ENCODE measurements at regions not wholly inside any gene's neighbourhood (a gene's known extent, or its start where the extent isn't known, plus 50 kb on each side); places are given as distances from the start of the nearest gene placed in this dataset.

DNA sequence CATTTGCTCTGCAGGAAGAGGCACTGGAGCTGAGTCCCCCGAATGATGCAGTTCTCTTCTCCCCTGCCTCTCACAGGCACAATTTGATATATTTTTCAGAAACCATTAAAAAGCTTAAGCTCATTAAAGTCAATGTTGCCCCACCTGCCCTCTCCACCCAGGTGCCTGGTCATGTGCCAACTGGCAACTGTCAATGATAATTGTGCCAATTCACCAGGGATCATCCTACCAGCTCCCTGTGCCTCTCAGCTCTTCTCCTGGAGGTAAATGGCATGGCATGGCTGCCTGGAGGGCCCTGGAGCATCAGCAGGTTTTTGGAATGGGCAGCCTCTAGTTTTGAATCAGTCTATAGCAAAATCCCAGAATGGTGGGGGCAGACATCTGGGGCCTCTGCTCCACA, 279.6 kb upstream of the ID2 start:
- DNase-seq, result no peak

DNA sequence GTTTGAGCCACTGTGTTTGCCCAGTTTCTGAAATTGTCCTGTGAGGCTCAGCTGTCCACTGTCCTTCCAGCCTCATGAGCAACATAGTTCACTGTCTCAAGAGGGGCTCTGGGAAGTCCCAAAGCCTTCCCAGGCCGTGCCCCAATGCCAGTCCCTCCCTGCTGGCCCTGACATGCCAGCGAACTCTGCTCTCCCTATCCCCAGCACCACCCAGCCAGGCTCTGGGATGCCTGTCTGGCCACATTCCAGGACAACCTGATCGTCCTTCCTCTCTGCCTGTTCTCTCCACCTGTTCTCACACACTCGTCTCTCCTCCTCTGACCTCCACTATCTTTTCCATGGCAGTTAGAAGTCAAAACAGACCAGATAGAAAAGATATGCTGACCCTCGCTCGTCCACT, 278.0 kb upstream of the ID2 start:
- DNase-seq, result no peak

DNA sequence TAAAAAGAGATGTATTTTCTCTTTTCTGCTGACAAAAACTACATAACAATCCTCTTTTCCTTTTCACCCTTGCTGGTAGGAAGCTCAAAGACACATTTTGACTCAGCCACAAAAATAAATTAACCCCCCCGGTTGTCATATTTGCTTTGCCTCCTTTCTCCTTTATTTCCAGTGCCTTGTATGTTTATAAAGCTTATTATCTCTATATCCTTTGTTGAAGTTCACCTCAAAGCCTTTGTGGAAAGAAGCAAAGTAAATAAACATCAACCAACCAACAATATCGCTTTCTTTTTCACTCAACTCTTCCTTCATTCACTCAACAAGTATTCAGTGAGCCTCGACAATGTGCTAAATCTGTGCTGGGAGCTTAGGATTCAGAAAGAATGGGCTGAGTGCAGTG, 276.5 kb upstream of the ID2 start:
- DNase-seq, result no peak

DNA sequence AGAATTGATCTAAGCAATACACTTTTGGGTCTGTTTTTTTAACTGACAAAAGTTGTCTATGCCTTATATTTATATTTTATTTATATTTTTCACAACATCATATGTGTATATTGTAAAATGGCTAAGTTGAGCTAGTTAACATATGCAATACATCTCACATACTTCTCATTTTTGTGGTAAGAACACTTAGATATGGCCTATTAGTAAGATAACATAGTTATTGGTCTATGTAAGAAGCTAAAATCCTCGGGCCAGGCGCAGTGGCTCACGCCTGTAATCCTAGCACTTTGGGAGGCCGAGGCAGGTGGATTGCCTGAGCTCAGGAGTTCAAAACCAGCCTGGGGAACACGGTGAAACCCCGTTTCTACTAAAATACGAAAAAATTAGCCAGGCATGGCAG, 275.6 kb upstream of the ID2 start:
- DNase-seq, result no peak

DNA sequence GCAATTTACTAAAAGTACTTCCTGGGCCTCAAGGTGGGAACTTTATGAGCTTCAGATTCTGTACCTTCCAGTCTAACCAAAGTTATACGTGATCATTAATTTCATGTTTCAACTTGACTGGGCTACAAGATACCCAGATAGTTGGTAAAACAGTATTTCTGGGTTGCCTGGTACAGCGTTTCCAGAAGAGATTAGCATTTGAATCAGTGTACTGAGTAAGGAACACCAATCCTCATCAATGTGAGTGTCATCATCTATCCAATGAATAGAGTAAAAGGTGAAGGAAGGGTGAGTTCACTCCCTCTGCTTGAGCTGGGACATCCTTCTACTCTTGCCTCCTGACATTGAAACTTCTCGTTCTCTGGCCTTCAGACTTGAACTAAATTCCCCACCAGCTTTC, 274.5 kb upstream of the ID2 start:
- DNase-seq, result no peak

DNA sequence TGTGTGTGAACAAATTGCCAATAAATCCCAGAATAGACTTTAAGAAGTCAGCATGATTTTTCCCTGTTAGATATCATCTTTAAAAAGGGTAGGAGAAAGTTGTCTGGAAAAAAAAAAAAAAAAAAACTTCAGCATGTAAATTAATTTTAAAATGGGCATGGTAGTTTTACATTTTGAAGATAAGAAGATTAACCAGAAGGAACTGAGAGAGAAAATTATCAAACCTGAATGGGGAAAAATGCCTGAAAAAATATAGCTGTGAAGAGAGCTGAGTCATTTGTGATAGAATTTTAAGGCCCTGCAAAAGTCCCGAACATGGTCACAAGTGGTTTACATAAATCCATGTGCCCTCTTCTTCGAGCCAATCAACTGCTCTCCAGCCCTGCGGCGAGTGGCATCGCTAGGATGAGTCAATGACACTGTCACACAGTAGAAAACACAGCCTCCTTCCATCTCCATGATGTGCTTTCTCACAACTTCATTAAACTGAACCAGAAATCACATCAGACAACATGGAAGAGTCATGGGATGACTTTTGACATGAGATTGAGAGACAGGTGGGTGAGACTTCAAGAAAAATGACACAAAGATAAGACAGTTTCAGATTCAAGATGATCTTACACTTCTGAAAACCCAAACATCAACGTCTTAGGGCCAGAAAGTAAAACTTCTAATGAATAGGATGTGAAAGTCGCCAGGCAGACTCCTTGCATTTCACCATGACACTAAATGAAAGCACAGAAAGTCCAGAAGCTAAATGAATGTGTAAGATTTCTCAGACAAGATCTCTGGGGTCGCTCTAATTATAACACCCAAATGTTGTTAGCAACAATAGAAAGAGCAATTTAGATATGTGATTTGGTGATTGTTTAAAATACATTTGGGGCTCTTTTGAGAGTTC, 273.0 kb upstream of the ID2 start:
- DNase-seq, result no peak

GRCh38 chr2:8409461-8410260, 272.2 kb upstream of the ID2 start:
- no peak for DNase-seq

- no peak for DNase-seq
Measured at GRCh38 chr2:8412082-8412481, 269.8 kb upstream of the ID2 start.

- no peak for DNase-seq
Measured at GRCh38 chr2:8412586-8412985, 269.3 kb upstream of the ID2 start.

- DNase-seq, result no peak
Measured at GRCh38 chr2:8413589-8414135, 268.2 kb upstream of the ID2 start.

DNA sequence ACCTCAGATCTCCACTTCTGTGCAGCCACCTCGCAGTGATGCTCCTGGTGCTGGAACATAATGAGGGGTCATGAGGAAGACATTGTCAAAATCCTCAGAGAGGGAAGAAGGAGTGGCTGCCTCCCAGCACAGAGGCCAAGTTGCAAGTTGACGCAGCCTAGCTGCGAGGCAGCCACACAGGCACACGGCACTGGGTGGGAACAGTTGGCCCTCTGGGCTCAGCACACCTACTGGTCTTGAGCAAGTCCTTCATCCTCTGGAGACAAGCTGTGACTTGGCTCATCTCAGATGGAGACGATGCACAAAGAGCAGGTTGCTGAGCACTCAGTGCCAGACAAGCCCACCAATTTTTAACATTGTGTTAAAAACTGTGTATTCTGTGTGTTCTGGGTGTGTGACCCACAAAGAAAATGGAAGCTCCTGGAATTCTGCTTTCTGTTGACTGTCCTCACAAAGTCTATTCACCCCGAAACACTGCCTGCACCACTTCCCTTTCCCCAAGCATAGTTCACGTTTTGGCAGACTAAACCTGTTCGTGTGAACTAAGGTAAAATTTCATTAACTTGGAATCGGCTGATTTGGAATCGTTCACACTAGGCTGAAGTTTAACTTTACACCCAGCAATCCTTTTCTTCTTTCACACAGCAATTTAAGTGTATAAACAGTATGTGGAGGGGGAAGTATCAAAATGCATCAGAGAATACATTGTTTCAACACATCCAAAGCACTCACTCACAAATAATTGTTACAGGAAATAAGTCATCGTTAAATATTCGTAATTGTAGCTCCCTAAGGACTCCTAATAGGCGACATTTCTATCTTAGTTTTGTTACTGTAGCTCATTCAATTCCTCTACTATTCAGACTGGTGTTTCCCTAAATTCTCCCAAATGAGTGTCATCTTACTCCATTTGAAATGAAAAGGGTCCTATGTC, 266.6 kb upstream of the ID2 start:
- DNase-seq, result no peak

DNA sequence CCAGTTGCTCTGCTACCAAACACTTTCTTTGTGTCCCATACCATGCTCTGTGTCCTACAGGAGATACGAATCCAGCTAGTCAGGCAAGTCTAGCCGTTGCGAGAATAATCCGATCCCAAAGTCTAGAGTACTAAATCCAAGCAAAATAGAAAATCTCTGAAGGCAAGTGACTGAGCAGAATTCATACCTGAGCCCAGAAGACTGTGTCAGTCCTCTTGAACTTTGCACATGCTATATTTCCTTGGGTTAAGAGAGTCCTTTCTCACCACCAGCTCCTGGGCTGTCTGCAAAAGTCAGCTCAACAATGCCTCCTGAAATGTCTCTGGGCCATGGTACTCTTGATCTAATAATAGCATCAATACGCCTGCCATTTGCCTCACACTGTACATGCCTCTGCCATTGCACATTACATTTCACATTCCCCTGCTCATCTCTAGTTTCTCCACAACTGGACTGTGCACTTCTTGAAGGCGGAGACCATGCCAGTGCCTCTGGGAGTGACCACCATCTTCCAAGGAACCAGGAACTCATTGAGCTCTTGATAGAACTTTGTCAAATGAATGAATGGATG, 265.8 kb upstream of the ID2 start:
- DNase-seq, result no peak

DNA sequence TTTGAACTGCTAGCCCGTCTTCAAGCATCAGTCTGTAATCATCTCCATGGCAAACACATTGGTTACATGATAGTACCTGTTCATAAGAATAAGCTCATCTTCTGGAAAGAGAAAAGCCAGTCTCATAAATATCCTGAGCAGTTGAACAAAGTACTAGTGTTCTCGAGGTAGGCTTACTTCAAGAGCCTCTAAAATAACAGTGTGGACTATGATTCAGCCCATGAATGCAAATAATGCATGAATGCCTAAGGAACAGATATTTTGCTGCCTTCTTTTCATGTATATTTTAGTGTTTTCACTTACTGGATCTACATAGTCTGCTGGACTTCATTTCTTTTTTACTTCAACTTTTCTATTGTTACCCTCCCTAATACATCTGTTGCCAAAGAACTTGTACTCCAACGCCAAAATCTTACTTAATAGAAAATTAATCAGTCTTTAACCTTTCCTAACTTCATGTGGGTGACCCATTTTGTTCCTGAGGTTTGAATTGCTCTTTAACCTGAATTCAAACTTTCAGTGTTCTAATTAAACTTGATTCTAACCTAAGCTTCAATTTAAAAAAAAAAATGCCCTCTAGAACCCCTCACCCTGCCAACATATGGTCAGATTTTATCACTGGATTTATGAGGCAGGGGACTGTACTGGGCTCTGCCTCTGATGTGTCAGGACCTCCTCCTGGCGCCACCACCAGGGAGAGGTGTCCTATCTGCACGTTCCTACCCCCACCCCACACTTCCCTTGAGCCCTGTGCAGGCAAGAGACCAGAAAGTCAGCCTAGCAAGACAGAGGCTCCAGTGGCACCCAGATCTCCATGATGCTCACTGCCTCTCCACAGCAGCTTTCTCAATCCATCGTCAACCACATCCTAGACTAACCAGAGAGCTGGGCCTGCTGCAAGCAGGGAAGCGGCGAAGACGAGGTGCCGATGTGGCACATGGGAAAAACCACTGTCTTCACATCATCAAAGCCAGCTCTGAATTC, 264.7 kb upstream of the ID2 start:
- no peak for DNase-seq

DNA sequence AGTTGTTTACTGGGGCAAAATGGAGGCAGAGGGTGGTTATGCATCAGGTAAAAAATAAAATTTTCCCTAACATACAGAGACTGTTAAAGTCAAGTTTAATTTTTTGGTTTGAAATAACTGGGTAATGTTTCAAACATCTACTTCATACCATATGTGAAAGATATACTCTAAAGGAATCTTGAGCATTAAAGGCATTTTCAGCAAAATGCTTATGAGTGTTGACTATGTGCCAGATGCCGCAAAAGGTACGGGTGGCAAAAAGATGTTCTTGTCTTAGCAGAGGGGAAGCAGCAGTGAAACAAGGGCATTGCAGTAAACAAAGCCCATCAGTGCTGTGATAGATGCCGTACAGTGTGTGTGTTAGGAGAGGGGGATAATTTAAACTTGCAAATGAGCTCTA, 263.1 kb upstream of the ID2 start:
- DNase-seq, result no peak

DNA sequence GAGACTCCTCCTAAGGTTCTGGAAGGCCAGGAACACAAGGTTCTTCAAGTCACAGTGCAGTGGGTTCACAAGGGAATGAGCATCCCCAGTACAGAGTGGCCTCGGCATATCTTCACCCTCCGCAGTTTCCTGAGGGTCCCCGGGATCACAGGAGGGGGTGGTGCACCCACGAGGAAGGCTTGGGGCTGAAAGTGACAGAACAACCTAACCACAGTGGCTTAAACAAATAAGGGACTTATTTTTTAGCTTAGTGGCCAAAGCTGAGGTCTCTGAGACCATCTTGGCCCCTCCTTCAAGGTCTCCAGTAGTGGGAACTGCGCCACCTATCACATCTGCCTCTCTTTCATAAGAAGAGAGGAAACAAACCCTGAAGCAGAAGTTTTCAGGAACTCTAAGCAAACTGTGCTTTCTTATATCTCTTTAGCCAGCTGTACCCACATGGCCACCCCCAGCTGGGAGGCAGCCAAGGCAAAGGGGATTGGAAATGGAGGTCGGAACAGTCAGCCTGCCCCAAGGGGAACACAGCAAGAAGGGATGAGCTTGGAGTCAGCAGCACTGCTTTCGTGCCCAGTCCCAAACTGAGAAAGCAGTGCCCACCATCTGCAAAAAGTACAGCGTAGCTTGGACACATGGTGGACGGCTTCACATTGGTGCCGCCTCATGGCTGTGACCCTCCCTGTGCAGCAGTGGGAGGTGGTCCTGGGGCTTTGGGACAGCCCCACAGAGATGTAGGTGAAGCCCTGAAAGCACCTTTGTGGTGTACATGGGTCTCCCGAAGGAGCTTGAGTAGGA, 260.0 kb upstream of the ID2 start:
- DNase-seq, result no peak

GRCh38 chr2:8422450-8422800, 259.4 kb upstream of the ID2 start:
- DNase-seq, result no peak

DNA sequence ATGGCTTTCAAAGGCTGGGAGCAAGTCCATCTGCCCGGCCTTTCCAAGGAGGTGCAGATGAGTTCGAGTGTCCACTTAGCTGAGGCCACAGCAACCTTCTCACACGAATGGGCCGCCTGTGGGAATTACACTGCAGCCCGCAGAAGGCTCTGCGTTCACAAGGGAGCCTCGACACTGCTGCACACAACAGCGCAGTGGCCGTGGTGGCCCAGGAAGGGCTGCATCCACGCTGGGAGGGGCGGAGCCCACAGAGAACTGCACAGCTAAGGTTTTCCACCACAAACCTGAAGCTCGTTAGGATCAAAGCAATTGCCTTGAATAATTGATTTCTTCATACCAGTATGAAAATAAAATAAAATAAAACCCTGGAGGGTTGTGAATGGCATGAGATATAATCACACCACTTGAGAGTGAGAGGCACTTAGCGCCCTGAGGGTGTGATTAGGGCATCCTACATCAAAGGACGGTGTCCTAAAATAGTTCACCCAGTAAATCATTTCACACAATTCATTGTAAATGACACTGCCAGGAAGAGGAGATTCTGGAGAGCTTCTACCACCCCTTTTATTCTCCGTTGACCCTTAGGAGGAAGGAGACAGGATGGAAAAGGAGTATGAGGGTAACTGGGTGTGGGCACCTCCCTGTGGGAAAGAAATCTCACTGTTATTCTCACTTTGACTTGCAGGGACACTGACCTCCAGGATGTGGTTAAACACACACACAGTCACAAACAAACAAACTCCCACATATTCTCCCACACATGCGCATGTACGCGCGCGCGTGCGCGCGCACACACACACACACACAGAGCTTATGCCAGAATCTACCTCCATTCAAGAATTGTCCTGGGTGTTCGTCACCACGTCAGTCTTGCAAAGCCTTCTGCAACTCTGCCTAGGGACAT, 256.6 kb upstream of the ID2 start:
- peak; percentile 39 for DNase-seq

DNA sequence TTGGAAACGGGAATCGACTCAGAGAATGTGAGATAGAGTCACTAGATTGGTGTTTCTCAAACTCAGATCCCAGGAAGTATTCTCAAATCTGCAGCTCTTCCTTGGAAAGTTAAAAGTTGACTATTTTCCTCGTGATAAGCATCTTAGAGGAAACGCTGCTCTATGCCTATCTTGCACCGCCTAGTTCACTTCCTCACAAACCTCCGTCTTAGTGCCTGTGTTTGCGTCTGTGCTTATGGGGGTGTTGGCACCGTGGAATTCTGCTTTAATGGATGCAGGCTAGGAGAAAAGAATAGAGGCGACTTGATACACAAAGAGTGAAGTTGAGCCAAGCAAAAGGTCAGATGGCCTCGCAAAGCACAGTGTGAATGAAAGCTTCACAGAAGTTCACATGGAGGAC, 255.3 kb upstream of the ID2 start:
- no peak for DNase-seq

DNA sequence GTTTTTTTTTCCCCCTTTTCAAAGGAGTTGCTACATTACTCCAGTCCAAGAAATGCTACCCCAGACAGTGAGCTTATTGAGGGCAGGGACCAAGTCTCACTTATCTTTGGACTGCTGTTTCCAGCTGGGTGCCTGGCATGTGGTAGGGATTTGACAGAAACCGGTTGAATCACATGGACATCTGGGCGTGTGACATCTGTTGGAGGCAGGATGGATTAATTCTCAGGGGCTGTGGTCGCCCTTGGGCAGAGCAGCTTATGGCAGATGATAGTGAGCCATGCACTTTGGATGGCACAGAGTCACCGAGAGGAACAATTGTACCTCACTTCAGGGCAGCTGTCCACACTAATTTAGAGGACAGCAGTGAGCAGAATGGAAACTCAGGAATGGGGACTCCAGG, 254.6 kb upstream of the ID2 start:
- no peak for DNase-seq

Data from NCI-H510A (cell line).